IPS DF 19.7 (cell line): ENCODE measurements at regions not wholly inside any gene's neighbourhood (a gene's known extent, or its start where the extent isn't known, plus 50 kb on each side); places are given as distances from the start of the nearest gene placed in this dataset.

Experiments used
- DNase-seq: peaks from one replicate; pipeline ENCODE4 v3.0.0-alpha.2; 2013; ENCODE audit warnings: low read depth, low spot score

DNA sequence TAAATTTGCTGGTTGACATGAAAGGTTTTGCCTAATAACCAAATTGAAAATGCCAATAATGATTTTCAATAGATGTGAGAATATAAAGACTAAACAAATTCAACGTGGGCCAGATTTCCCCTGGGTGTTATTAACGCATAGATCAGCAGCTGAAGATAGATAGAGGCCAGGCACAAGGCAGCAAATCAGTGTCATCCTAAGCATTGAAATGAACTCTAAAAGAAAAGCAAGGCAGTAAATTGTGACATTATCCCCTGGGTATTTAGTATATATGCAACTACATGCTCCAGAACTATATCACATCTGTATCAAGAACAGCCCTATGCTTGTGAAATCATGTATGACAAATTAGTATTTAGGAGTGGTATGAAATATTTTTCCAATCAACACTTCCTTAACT, 167.1 kb upstream of the EPHA3 start:
- no peak for DNase-seq

DNA sequence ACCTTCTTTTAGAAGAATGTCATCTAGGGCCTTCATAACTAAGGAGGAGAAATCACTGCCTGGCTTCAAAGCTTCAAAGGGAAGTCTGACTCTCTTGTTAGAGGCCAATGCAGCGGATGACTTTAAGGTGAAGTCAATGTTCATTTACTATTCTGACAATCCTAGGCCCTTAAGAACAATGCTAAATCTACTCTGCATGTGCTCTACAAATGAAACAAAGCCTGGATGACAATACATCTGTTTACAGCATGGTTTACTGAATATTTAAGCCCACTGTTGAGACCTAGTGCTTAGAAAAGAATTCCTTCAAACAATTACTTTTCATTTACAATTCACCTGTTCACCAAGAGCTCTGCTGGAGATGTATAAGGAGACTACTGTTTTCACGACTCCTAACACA, 160.4 kb upstream of the EPHA3 start:
- DNase-seq: no peak

DNA sequence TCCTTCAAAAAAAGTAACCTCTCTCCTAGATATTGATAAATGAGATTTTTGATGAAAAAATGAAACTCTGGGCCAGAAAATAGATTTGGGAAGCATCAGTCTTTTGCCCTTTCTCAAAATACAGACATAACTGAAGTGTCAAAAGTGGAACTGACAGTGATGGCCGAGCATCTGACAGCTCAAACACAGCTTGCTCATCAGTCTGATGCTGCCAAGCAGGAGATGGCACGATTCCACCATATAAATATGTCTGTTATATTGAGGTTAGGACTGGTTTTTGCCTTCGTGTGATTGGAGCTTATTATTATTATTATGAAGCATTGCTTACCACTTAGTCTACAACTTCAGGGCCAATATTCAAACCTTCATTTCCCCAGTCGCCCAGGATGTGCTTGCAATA, 152.6 kb upstream of the EPHA3 start:
- DNase-seq: no peak

DNA sequence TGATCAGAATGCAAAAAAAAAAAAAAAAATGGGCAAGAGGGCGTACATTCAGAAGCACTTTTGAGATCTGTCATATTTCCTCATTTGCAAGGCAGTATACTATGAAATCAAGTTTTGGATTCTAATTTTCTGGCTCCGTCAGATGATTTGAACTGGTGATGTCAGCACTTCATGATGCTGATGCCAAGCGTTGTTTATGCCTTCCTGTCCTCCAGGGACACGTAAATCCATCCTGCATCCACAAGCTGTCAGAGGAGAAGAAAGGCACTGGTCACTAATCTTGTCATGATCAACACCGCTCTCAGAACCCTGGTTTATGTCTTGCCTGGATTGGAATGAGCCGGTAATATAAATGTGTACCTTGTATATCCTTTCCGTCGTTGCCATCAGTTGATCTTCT, 152.1 kb upstream of the EPHA3 start:
- no peak for DNase-seq

DNA sequence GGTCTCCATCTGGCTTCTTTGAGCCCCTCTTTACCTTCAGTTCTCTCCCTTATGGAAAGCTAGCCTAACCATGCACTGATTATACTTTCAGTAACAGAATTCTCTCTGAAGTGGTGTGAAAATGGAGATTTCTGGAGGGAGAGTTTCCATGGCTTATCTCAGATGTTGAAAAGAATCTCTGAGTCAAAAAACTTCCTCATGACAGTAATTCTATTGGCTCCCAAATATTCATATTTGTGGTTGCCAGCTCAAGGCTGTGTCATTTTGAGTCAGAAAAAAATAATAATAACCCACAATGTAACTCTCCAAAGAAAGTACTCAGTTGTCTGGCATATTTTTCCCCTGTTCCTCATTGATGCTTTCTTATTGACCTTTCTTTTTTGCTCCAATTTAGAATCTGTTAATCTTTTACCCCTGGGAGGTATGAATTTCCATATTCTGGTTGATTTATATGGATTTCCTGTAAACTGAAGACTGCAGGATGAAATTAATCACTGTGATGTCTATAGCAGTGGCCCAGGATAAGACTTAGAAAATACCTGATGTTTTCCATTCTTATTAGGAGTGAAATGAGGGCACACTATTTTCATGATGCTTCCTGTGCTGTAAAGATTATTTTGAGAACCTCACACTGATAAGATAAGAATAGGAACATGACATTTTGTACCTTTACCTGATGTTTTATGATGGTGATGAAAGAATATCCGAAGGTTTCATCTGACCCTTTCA, 149.5 kb upstream of the EPHA3 start:
- DNase-seq: no peak

DNA sequence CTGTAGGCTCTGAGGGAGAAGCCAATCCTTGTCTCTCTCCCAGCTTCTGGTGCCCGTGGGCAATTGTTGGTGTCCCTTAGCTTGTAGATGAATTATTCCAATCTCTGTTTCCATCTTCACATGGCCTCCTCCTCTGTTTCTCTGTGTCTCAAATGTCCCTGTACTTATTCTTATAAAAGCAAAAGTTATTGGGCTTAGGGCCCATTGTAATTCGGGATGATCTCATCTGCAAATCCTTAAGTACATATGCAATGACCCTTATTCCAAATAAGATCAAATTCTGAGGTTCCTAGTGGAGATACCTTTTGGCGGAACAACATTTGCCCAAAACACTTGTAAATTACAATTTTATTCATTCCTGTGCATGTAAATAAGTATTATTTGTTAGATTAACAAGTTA, 147.4 kb upstream of the EPHA3 start:
- no peak for DNase-seq

DNA sequence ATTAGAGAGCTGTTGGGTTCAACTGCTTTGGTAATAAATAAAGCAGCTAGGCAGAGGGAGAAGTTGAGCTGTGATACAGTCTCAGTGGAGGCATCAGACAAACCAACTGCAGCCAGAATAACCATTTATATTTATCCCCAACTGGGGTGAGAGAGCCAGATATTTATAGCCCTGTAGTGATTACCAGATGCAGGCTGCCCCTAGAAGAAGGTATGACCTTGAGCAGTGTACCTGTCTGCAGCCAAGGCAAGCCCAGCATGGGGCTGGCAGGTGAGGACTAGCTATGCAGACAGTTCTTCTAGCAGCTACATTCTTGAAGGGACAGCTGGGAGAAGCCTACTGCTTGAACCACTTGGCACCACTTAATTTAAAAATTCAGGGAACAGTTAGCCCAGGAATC, 144.4 kb upstream of the EPHA3 start:
- no peak for DNase-seq

DNA sequence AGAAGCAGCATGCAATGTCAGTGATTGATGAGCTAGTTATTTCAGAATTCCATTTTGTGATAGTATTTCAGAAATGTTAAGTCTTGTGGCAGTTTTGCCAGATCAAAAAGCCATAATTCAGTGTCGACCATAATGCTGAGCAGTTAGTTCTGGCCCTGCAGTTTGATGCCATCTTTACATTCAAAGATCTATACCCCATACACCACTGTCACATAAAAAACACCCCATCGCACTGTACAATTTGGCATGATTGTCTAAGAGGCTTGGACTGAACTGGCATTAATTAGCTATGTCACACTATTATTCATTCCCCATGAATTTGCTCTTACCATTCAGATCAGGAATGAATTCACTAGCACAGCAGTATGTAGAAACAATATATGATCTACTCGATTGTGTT, 127.7 kb upstream of the EPHA3 start:
- DNase-seq: no peak

DNA sequence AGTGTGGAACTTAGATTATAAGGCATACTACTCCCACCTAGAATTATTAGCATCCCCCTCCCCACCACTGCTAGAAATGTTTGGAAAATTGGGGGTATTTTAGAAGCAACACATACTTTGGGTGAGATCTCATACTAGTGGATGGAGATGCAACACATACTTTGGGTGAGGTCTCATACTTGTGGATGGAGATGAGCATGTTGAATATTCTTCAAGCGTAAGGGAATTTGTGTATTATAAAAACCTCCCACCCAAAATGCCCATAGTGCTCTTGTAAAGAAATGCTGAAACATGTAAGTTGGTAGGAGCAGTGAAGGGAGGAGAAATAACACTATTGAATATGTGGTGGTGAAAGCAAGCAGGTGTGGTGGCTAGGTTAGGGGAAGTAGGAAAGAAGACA, 124.0 kb upstream of the EPHA3 start:
- no peak for DNase-seq

DNA sequence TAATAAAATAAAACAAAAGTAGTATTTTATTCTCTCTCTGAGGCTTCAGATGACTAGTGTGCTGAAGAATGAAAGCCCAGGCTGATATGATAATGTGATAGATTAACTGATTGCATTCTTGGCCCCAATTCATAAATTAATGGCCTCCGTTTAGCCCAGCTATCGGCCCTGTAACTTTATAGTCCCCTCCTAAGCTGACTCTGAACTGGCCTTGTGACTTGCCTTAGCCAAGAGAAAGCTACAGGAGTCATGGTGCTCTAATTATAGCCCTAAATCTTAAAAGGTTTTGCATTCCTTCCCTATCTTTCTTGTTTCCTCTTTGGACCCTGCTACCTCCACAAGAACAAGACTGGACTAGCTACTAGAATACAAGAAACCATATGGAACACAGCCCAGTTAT, 123.2 kb upstream of the EPHA3 start:
- no peak for DNase-seq

DNA sequence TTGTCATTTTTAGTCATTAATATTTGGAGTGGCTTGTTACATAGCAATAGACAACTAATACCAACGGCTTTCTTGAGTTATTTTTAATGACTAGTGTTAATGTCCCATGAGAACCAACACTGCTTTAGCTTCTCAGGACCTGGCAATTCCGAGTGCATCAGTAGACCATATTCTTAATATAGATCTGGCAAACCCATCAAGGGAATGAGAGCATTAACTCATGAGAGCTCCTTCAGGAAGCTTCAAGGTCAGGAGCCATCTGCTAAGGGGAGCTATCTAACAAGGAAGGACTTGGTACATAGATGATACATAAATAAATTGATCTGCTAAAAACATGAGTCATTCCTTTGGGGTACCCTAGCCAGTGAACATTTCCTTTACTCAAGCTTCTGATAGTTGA, 122.6 kb upstream of the EPHA3 start:
- no peak for DNase-seq

DNA sequence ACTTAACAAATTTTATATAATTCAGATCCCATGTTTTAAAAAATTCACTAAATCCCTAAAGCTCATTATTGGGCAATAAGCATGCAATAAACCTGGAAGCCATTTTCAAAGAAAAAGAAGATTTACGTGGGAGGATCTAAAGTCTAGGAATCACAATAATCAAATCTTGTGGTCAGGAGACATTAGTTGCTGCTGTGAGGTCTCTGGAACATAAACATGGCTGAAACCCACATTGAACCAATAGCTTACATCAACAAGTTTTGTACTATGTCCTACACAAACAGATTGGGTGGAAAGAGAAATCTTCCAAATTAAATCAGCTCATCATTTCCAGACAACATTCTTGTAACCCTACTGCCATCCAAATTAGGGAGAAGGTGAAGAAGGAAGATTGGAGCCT, 121.9 kb upstream of the EPHA3 start:
- DNase-seq: no peak

DNA sequence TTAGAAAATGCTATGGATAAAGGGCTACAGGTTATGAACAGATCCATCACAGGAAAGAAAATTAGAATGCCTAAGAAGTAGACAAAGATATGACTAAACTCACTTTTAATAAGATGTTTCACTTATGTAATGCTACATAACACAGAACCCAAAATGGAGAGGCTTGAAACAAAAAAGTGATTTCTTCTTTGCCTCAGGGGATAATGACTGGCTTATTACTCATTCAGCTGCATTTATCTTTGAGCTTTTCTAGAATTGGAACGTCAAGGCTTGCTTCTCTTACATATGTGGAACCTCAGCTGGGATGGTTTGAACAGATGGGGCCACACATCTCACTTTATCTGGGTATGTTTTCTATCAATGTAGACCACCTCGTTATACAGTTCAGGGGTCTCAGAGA, 120.6 kb upstream of the EPHA3 start:
- no peak for DNase-seq

DNA sequence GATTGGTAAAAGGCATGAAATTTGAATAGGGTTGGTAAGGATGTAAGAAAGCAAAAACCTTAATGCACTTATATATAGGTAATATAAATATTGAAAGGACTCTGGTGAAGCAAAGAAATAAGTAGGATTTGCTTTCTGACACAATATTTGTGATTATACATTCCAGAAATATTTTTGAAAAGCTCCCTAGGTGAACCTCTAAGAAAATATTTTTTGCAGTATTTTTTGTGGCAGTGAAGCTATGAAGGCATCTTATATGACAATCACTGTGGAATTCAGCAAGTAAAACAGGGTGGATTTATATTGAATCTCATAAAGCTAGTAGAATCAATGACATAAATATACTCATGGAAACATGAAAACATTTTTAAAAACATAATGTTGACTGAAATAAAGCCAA, 119.6 kb upstream of the EPHA3 start:
- DNase-seq: no peak

DNA sequence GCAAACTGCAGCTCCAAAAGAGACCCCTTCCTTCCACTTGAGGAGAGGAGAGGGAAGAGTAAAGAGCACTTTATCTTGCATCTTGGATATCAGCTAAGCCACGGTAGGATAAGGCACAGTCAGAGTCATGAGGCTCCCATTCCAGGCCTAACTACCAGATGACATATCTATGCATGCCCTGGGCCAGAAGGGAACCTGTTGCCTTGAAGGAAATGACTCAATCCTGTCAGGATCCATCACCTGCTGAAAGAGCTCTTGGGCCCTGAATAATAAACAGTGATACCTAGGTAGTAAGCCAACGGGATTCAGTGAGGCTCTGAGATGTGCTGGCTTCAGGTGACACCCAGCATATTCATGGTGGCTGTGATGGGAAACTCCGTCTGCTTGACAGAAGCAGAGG, 118.5 kb upstream of the EPHA3 start:
- no peak for DNase-seq

DNA sequence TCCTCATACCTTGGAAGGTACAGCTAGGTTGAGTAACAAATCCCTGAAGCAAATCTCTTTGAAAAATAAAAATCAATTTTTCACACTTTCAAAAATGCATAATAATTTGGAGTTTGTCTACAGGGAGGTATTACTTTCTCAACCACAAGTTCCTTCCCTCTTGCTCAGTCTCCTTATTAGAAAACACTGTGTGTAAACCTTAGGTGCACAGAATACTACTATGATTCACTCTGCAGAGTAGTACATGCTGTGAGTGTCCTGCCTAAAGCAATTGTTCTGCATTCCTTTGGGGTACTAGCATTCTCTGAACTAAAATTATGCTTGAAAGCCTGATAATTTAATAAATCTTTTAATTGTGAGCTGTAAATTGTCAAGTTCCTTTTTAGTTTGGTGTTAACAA, 115.9 kb upstream of the EPHA3 start:
- no peak for DNase-seq

DNA sequence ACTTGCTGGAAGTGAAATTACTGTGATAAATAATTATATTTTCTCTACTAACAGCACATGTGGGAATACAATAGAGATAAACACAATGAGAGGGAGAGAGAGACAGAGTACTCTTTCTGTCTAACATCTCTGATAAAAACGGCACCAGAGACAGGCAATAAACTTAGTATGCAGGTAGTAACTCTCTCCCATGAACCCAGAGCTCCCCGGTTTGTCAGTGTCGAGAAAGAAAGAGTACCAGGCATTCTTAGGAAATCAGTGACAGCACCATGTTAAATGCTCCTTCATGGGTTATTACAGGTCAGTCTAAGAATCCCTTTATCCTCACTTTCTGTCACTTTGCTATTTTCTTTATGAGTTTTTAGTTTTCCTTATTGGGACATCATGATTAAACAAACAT, 110.7 kb upstream of the EPHA3 start:
- DNase-seq: no peak

DNA sequence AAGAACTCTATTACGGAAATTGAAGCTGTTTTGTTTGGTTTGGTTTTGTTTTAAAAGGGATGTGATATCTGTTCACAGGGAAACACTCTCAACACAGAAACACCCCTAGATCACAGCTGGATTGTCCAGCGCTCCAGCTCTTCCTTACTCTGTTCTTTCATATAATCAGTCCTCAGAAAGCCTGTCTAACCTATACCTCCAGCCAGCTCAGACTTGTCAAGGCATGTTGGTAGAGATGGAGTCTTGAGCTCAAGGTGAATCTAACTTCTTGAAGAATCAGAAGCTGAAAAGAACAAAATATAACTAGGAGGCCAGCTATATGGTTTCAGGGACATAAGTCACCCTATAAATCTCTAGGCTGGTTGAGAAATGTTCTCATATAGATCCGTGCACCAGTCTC, 110.2 kb upstream of the EPHA3 start:
- DNase-seq: no peak

DNA sequence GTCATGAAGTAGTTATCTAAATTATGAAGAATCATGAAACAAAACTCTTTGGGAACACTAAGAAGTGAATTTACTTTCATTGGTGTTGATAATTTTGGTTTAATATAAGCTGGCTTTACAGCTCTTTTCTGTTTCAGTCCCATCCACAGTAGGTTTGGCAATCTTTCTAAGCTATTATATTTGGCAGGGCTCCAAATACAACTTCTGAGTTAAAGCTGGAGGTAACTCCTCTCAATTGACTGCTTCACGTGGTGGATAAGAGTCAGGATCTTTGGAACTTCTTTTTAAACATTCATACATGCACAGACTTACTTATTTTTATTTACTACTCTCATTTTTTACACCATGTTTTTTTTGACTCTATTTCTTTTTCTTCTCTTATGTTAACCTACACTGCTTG, 106.5 kb upstream of the EPHA3 start:
- DNase-seq: no peak

DNA sequence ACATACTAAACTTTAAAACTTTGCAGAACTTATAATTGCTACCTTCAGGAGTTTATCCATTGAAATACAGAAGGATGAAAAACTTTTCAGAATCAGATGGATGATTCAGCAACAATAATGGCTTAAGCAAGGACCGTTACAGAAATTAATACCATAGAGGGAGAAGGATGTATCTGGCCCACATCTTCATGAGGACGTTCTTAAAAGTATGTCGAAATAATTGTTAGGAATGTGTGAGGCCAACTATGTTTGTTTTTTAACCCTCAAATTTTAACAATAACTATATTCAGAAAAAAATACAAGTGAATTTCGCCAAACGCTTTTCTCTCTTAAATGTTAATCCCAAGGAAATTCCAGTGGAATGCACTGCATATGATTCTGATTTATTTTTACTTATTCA, 105.2 kb upstream of the EPHA3 start:
- DNase-seq: no peak

DNA sequence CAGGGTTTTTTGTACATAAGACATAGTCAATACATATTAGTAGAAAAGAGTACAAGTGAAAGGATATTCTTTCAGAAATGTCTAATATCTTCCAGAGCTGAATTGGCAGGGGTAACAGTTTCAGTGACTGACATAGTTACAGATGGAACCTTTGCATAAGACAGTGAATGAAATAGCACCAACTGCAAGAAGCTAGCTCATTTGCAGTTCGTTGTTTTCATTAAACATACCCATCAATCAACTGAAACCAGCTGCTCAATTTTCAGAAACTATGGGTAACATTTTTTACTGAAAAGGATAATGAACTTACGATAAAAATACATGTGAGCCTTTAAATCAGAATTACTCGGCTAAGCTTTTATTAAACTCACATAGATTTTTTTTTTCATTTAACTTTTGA, 93.9 kb upstream of the EPHA3 start:
- no peak for DNase-seq

DNA sequence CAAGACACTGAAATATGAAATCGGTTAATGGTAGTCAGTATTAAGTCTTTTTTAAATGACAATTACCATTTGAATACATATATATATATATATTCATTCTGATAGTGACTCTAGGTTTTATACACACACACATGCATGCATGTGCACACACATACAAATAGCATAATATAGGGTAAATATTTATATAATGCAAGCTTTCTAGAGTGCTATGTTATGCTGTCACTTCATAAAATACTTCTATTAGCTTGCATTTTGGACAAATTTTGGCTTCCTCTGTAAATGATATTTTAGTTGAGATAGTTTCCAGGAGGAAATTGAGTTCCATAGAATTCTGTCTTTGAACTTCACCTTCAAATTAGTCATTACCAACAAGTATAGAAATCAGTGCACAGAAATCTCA, 89.9 kb upstream of the EPHA3 start:
- DNase-seq: no peak

DNA sequence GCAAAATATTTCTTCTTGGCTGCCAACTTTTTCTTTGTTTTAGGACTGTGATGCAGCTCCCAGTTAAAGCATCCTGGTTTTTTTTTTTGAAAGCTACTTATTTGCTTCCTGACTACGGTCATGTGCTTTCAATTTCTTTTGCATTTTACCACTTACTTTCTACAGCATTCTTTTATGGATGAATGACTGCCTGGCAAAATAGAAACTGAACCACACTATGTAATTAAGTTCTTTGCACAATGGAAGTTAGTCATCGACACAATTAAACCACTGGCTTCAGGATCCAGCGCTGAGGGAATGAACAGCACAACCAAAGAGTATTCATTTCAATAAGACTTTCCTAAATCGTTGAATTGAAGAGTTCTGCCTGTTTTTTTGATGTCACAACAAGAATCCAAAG, 82.2 kb upstream of the EPHA3 start:
- no peak for DNase-seq

DNA sequence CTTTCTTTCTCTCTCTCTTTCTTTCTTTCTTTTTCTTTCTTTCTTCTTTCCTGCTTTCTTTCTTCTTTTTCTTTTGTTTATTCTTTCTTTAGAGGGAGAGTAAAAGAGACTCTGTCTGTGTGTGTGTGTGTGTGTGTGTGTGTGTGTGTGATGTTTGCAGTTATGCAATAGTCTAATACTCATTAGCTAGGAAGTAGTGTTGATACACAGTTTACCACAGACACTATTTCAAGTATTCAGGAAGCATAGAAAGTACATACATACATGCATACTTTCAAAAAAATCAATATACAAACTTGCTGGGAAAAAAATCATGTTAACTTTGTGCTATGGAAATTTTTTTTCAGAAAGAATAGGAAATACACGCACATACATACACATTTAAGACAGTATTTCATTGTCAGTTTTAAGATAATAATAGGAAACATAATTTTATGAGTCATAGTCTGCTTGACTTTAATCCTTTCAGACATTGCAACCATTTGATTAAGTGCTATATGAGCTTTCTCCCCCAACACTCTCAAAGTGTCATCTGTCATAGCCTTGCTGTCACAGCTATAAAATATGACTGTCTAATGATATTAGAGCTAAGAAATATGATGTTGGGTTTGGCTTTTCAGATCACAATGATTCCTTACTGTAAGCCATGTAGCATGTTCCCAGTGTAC, 74.9 kb upstream of the EPHA3 start:
- no peak for DNase-seq
